ENCODE measurements at regions not wholly inside any gene's neighbourhood (a gene's known extent, or its start where the extent isn't known, plus 50 kb on each side); places are given as distances from the start of the nearest gene placed in this dataset.

DNA sequence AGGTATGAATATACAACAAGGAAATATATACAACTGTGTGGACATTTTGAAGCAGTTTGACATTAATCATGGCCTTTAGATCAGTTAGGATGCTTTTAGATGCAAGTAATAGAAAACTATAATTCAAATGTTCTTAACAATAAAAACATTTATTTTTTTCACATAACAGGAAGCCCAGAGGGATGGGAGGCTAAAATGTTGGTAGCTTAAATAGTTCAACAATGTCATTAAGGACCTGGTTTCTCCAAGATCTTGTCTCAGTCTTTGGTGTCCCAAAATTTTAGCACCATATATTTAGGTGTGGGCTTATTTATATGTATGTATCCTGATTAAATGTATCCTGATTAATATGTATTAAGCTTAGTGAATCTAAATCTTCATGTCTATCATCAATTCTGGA is 292.4 kb downstream of the NUAK1 start:
- no peak for DNase-seq (ENCODE audit: low read depth)

DNA sequence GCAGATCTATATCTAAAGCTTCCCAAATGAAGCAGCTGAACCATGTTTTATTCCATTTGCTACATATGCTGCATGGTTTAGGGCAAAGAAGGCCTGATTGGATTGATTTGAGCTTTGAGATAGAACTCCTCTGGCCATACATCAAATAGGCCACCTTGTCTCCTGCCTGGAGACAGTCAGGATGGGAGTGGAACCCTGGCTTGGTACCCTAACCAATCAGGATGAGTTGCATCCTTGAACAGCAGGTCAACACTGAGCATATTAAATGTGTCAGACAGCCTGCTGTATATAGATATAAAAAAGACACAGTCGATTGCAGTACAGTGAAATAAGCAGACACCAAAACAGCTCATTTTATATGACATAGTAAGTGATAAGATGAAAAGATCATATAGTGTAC is 291.7 kb downstream of the NUAK1 start:
- no peak for DNase-seq (ENCODE audit: low read depth)

DNA sequence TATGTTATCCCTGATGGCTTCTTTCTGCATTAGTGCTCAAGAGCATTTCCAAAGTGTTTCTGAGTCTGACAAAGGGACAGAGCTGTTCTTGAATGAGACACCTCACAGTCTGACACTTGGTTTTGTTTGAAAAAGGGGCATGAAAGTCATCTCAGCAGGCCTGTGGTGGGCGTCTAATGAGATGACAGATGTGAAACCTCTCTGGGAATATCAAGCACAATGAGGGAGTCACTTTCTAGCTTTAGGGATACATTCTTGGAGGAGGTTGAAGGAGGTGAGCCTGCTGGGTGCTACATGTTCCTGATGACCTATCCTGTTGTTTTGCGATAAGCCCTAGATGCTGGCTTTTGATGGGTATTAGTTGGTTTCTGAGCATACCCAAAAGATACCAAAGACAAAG is 290.5 kb downstream of the NUAK1 start:
- no peak for DNase-seq (ENCODE audit: low read depth)

DNA sequence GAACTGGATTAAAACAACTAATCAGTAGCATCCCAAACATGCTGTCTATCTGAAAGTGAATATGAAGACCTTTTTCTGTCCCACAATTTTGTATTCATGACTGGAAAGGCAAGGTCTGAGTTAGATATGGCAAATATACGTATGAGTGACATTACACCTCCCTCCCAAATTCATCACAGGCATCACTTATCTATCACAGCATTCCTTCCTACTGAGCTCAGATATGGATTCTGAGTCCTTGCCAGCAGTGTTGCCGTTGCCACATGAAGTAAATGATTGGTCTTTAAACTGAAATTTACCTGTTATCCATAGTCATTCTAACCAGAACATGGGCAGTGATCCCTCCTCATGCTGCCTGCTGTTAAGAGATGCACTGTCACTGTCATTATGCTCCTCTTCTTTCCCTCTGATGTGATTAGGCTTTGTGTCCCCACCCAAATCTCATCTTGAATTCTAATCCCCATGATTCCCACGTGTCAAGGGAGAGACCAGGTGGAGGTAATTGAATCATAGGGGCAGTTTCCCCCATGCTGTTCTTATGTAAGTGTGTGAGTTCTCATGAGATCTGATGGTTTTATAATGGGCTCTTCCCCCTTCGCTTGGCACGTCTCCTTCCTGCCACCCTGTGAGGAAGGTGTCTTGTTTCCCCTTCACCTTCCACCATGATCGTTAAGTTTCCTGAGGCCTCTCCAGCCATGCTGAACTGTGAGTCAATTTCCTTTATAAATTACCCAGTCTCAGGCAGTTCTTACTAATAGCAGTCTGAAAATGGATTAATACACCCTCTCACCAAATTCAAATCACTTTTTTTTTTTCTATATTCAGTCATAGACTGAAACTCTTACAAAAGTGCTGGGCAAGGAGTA is 288.4 kb downstream of the NUAK1 start:
- no peak for DNase-seq (ENCODE audit: low read depth)

DNA sequence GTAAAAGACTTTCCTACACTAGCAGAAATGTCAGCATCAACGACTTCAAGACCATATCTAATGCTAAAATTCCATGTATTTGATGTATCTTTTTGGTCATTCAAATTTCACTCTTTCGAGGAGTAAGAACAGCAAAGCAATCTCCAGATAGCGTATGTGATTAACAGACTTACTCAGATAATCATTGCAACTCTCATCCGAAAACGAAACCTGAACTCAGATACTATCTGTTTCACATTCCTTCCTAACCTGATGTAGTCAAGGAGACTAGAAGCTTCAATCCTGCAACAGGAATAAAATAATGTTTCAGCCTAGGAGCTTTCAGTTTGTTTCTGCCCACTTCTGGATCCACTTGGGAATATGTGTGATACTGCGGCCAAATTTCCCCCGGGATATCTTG is 286.3 kb downstream of the NUAK1 start:
- no peak for DNase-seq (ENCODE audit: low read depth)

DNA sequence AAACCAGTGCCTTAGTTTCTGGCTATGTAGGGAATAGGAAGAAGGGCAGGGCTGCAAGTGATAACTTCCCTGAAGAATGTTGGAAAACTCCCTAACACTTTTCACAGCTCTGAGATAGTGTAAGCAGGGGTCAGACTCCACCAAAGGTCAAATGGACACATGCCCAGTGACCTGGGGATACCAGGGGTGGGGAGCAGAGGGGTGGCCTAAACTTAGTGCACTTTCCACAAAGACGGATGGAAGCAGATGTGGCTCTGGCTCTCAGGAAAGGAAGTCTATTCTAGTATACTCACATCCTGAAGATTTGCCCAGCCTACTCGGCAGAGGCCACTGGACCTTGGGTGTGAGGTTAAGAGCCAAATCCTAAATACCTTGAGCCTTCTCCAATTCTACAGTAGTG is 285.8 kb downstream of the NUAK1 start:
- no peak for DNase-seq (ENCODE audit: low read depth)

DNA sequence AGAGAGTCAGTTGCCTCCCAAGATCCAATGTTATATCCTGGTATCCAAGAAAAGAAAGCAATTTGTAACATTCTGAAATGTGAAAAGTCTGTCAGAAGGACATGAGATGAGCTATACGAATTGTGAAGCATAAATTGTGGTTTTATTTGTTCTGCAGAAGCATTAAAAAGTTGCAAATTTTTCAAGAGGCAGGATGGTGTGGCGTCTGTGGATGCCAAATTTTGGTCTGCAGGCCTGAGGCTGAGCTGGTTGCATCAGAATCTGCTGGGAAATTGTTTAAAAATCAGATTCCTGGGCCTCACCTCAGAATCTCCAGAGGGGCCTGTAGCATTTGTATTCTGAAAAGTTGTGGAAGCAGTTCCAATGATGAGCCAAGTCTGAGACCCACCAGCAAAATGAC is 284.7 kb downstream of the NUAK1 start:
- DNase-seq (ENCODE audit: low read depth) = peak; percentile 14

DNA sequence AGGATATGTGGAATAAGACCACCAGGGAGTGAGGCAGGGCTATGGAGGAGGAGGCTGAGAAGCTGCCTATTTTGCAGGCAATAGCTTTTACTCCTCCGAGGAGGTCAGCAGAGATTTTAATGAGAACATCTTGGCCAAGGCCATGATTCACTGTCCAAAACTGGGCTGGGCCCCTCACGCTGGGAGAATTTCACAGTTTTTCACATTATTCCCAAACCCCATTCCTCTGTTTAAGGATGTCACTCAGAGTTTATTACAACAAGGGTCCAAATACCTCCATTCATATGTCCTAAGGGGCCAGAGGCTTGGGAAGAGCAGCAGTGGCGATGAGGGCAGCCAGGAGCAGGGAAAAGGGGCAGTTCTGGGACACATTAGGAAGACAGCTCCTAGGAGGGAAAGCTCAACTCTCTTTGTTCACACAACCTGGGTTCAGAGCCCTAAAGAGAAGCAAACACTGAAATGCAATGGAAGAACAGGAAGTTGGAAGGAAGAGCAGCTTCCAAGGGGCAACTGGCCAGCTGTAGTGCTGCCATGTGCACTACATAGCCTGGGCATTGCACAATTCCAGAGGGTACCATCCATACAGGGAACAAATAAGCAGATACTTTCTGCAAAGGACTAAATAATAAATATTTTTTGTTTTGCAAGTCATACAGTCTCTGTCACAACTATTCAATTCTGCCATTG is 283.2 kb downstream of the NUAK1 start:
- no peak for DNase-seq (ENCODE audit: low read depth)

DNA sequence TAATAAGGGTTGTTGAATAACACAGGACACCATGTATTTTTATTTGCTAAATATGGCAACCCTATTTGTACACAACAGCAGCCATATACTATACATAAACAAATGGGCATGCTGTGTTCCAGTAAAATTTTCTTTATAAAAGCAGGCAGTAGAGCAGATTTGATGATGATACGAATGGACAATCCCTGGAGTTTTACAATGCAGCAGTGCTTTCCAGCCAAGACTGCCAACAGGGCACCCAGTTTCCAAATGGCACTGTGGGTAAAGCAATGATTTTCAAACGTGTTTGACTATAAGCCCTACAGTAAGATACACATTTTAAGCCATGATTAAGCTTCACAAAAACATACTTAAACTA is 282.7 kb downstream of the NUAK1 start:
- DNase-seq (ENCODE audit: low read depth) = no peak

DNA sequence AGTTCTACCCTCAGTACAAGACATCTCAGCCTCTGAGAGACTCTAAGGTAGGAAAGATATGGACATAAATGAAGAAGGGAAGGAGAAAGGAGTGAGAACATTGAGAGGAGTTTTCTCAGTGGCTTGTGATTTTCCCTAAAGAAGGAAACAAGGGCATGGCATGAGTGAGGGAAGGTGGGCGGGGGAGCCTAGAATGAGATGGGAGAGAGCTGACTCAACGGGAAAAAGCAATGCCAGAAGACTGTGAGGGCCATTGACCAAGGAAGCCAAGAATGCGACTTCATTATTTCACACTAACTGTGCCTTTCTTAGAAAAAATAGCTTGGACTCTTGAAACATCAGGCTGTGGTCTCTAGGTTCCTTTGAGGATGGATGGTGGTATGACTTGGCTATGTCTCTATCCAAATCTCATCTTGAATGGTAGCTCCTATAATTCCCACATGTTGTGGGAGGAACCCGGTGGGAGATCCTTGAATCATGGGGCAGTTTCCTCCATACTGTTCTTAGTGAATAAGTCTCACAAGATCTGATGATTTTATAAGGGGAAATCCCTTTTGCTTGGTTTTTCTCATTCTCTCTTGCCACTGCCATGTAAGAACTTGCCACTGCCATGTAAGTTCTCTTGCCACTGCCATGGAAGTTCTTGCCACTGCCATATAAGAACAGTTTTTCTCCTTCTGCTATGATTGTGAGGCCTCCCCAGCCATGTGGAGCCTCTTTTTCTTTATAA is 279.6 kb downstream of the NUAK1 start:
- peak; percentile 18 for DNase-seq (ENCODE audit: low read depth)

DNA sequence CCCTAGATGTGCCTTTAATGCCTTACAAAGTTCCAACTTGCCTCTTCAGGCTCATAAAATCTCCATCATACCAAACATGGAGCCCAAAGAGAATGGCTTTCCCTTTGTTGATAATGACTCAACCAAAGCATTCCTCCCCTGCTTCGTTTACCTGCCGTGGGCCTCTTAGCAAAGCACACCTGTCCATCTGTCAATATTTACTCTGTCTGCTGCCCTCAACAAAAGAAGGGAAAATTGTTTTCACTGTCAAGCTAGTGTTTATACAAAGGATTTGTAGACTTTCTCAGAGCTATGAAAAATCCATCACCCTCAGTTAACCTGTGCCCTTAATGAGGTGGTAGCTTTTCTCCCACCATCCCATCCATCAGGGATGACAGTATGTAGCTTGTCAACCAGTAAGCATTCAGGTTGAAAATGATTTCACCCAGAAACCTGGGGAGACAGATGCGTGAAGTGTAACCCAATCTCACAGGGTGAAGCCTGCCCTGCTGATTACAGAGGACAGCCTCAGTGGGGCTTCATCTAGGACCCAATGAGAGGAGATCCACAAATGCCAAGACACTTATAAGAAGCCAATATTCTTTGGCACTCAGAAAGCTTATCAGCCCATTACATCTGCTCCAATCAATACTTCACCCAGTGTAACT is 278.1 kb downstream of the NUAK1 start:
- DNase-seq (ENCODE audit: low read depth) = no peak

DNA sequence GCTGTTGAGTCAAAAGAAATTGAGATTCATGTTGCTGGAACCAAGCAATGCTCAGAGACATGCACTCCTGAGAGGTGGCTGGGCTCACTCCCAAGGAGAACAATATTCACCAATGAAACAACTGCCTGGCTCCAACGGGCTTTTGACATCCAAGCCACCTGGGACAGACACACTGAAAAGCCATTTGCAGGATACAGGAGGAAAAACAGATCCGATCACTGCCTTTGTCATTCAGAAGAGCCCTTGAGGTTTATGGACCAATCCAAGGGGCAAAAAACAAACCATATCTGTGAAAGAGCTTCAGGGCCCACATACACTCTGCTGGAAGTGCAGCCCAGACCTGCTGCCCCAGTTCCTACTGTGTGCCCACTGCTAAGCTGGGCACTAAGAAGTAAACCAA is 277.5 kb downstream of the NUAK1 start:
- DNase-seq (ENCODE audit: low read depth) = no peak

DNA sequence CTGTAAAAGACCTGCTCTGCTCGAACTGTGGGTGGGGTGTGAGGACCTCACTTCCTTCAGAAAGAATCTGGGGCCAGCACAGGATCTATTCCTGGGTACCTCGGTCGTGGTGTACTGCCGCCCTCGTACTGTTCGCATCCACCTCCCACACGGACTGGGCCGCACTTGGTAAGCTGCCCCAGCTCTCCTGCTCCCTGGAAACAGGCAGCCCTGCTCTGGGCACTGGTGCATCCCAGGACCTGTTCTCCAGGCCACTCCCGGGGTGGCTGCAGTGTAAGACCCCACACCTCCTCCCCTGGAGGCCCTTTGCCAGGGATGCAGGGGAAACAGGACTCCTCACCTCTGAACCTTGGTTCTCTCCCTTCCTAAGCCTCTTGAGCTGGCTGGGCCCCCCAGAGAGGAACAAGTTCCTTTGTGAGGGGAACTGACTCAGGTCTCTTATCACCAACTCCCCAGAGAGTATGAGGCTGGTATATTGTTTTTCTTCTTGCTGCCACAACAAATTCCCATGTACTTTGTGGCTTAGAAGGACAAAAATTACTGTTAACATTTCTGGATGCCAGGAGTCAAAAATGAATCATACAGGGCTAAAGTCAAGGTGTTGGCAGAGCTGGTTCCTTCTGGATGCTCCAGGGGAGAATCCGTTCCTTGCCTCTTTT is 276.5 kb downstream of the NUAK1 start:
- no peak for DNase-seq (ENCODE audit: low read depth)

DNA sequence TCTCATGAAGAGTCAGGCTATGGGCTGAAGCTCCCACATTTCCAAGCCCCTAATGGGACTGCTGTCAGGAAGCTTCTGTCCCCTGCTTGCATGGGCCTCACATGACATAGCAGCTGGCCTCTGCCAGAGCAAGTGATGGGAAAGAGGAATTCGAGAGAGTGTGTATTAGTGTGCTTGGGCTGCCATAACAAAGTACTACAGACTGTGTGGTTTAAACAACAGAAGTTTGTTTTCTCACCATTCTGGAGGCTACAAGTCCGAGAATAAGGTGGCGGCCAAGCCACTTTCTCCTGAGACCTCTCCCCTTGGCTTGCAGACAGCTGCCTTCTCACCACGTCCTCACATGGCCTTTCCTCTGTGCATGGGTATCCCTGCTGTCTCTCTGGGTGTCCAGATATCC is 274.4 kb downstream of the NUAK1 start:
- DNase-seq (ENCODE audit: low read depth) = no peak

DNA sequence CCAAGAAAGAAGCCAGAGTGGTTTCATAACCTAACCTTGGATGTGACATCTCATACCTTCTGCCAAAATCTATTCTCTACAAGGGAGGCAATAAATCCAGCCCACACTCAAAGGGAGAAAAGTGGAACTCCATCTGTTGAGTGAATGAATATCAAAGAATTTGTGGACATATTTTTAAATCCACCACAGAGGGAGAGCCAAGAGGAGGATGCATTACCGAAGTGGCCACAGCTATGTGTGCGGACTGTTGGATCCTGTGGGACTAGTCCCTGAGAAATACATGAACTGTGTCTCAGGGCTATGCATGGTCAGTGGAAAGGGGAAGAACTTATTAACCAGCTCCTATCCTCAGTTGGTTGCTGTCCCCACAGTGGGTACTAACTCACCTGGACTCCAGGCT is 273.9 kb downstream of the NUAK1 start:
- DNase-seq (ENCODE audit: low read depth) = no peak

DNA sequence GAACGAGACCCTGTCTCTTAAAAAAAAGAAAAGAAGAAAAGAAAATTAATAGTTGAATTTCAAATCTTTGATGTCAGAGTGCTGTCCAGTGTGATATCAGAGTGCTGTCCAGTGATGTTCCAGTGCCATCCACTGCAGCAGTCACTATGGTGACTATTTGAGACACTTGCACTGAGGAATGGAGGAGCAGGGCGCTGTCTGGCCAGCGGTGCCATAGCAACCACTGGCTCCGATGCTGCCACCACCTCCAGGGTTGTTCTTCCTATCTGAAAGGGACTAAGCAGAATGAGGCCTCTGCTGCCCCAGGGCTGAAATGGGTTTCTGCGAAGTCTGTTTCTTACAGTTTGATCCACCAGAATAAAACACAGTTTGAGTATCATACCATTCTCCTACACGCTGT is 272.9 kb downstream of the NUAK1 start:
- DNase-seq (ENCODE audit: low read depth) = no peak

DNA sequence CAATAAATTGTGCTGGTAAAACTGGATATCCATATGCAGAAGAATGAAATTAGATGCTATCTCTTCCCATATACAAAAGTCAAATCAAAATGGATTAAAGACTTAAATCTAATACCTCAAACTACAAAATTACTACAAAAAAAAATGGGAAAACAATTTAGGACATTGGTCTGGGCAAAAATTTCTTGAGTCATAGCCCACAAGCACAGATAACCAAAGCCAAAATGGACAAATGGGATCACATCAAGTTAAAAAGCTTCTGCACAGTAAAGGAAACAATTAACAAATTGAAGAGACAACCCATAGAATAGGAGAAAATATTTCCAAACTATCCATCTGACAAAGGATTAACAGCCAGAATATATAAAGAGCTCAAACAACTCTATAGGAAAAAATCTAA is 264.6 kb downstream of the NUAK1 start:
- DNase-seq (ENCODE audit: low read depth) = no peak

DNA sequence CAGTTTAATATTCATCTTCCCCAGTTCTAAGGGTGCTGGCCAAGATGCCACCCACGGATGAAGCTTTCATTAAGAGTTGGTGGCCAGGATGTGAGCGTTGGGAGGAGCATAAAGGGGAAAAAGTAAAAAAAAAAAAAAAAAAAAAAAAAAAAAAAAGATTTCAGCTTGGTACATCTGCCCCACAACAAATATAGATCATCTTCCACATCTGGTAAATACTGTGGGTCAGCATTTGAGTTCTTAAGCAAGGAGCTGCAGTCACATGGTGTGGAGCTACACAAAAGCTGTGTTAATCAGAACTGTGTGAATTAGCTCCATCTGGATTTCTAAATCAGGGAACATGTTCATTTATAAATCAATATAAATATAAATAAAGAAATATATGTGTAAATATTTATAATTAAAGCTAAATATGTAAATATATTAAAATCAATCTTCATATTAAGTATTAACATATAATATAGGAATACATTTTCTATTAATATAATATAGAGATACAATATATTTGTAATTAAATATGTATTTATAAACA is 262.3 kb downstream of the NUAK1 start:
- DNase-seq (ENCODE audit: low read depth) = no peak

DNA sequence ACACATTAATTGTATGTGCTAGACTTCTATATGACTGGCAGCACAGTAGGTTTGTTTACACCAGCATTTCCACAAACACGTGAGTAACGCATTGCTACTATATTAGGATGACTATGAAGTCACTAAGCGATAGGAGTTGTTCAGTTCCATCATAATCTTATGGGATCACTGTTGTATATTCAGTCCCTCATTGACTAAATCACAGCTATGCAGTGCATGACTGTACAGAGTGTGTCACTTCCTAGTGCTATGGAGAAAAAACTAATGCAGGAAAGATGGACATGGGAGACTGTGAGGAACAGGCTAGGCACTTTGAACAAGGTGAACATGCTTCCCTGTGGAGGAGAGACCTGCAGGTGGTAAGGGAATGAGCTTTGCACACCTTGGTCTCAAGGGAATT is 259.8 kb downstream of the NUAK1 start:
- peak; percentile 15 for DNase-seq (ENCODE audit: low read depth)

DNA sequence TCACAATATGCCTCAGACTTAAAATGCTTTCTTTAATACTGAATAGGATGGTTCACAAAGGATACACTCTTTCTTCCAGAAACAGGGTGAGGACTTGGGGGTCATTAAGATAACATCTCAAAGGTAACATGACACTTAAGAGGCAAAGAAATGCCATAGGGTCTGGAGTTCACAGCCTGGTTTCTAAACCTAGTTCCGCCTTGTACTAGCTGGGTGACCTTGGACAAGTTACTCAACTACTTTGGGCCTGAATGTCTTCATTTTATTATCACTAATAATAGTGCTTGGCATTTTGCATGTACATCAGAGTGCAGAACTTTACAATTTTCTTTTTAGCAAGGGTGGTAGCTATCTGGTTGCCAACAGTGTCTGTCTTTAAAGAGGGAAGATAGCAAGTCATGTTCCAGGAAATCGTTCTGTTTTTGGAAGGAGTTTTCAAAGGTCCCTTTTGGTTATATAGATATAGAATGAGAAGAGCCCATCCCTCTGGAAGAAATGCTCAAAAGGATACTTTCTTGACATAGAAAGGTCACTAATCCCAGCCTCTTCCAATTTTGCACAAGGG is 257.8 kb downstream of the NUAK1 start:
- DNase-seq (ENCODE audit: low read depth) = no peak

DNA sequence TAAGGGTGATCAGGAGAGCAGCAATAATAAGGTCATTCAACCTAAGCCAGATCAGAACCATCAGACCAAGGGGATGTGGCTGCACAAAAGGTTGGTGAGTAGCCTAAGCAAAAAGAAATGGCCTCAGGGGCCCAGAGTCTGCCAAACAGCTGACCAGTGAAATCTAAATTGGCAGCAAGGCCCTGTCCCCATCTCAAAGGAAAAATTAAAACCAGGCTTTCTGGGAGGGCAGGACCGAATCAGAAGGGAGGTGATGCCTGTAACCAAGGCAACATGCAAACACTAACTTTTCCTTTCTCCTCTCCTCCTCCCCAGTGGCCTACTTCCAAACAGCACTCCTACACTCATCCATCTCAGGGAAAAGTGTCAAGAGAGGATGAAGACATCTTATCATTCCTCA is 256.4 kb downstream of the NUAK1 start:
- DNase-seq (ENCODE audit: low read depth) = peak; percentile 73

DNA sequence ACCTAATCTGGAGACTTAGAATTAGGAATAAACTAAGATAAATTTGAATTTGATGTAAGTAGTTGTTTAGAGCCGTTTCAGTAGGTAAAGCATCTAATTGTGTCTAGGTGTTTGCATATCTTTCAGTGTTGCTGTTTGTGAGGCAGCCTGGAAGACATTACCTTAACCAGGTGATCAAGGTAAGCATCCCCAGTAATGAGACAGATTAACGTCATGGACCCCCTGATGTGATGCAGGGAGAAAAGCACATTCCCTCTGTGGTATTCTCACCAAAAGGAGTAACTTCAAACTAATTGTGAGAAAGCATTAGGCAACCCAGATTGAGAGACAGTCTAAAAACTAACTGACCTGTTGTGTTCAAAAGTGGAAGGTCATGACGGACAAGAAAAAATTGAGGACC is 251.6 kb downstream of the NUAK1 start:
- DNase-seq (ENCODE audit: low read depth) = no peak
